ENCODE measurements at regions not wholly inside any gene's neighbourhood (a gene's known extent, or its start where the extent isn't known, plus 50 kb on each side); places are given as distances from the start of the nearest gene placed in this dataset.
A peak's percentile ranks its signal among the peaks of the same experiment; 100 is the strongest.

- no peak overlapping the region for H2BK5ac ChIP-seq (ENCODE audit: low read depth, low read length, poor library complexity, severe bottlenecking)
- WGBS, 2 experiments (ENCODE audit: extremely low coverage in 2 of 2, insufficient read length in 1 of 2): no CpG with 5 or more reads among the region's 2 CpGs
- H2BK15ac ChIP-seq (ENCODE audit: low read depth, low read length): no peak overlapping the region
- H3K27me3 ChIP-seq (ENCODE audit: control insufficient read depth, insufficient read depth, low read length): no peaks in the 10 kb centered on the region
- no peaks in the 10 kb centered on the region for H3K36me3 ChIP-seq (ENCODE audit: control insufficient read depth, insufficient read depth, low read length)
- H2AK5ac ChIP-seq (ENCODE audit: low read depth, low read length): no peak overlapping the region
- no peak overlapping the region for H3K4me2 ChIP-seq (ENCODE audit: low read depth, low read length)
- POLR2A ChIA-PET (ENCODE audit: unreplicated experiment): no interaction called here
- no peak overlapping the region for H3K27ac ChIP-seq (ENCODE audit: insufficient read depth, low read length)
- no peak overlapping the region for H4K5ac ChIP-seq (ENCODE audit: low read depth, low read length)
- H4K20me1 ChIP-seq (ENCODE audit: insufficient read depth, low read length): no peaks in the 10 kb centered on the region
- CTCF ChIA-PET: interaction anchor here (0.6 kb wide), 1 partner anchor 345 kb away, joined by 5 read pairs; no protein-coding TSS in a partner anchor
- no peak overlapping the region for H3K18ac ChIP-seq (ENCODE audit: low read depth, low read length)
- TF ChIP-seq NFE2L2 (IDR thresholded peaks at IDR 0.05; ENCODE audit: low read depth, low read length) (no peak), RCOR1 (IDR thresholded peaks at IDR 0.05; ENCODE audit: insufficient replicate concordance, low read length) (no peak), MAFK (IDR thresholded peaks at IDR 0.05; ENCODE audit: low read depth, low read length) (no peak), BHLHE40 (IDR thresholded peaks at IDR 0.05; ENCODE audit: low read depth, low read length) (no peak)
- H3K9ac ChIP-seq (ENCODE audit: low read depth, low read length): no peak overlapping the region
- H2BK20ac ChIP-seq (ENCODE audit: low read depth, low read length): no peak overlapping the region
- H3K79me1 ChIP-seq (ENCODE audit: low read depth in 1 of 2, low read length in 2 of 2): no peaks in the 10 kb centered on the region
- no peaks in the 10 kb centered on the region for H3K9me3 ChIP-seq (ENCODE audit: control insufficient read depth, insufficient read depth, low read length)
- no peaks in the 10 kb centered on the region for H3K9me1 ChIP-seq (ENCODE audit: insufficient read depth, low read length)
- no peak overlapping the region for H3K14ac ChIP-seq (replicated peaks; ENCODE audit: low read depth, low read length)
- H2BK120ac ChIP-seq (ENCODE audit: low read depth, low read length): no peak overlapping the region
- in situ Hi-C loops (cut with MboI; ENCODE audit: low sequenced_read_pairs): no loop called here
- H3K56ac ChIP-seq (ENCODE audit: extremely low read depth, insufficient read depth, low read length): no peak overlapping the region
- H2AFZ ChIP-seq (replicated peaks; ENCODE audit: low read length, poor library complexity): no peak overlapping the region
- no peak overlapping the region for H3K23ac ChIP-seq (ENCODE audit: low read depth, low read length)
- H3K4me3 ChIP-seq (ENCODE audit: insufficient read depth, low read depth, low read length): no peak overlapping the region
- peak; percentile 50 for ATAC-seq (ENCODE audit: low read depth)
- peak; percentile 10 for DNase-seq
- no peak overlapping the region for H4K91ac ChIP-seq (ENCODE audit: insufficient read depth, low read depth, low read length)
- no peak overlapping the region for H3K4ac ChIP-seq (ENCODE audit: low read depth, low read length)
- intact Hi-C loops (cut with micrococcal nuclease): no loop called here
- no peak overlapping the region for H2AK9ac ChIP-seq (replicated peaks; ENCODE audit: low read depth, low read length, poor library complexity)
- H4K8ac ChIP-seq (ENCODE audit: low read depth in 2 of 2, low read length in 2 of 2): no peak overlapping the region
- BruUV-seq (replicated peaks): no TSS peak
- dilution Hi-C loops (cut with HindIII; ENCODE audit: low sequenced_read_pairs, unreplicated experiment): no loop called here
- no peaks in the 10 kb centered on the region for H3K4me1 ChIP-seq (ENCODE audit: control insufficient read depth, insufficient read depth, low read length)
Observed at GRCh38 chr3:101117980-101118379, 124.8 kb upstream of the ABI3BP start.

Measured in IMR-90 (cell line).